K562 (cell line): ENCODE measurements at regions not wholly inside any gene's neighbourhood (a gene's known extent, or its start where the extent isn't known, plus 50 kb on each side); places are given as distances from the start of the nearest gene placed in this dataset.

Experiments
- ATAC-seq: fragments of 200-7000 bp; cut with Tn5 transposase; 3 replicates; pipeline ENCODE4 v1.9.1; 2020; ENCODE audit warnings: moderate library complexity
- BruUV-seq: library from RNA; stranded (reverse); fragments of 400-500 nt; replicated peaks from 2 replicates; lab custom pipeline; 2021; lab: Mats Ljungman, UMichigan
- CTCF ChIA-PET: fragments of 300-600 bp; formaldehyde crosslinking; extraction: SDS; loops from one replicate; lab custom pipeline; 2021; ENCODE audit warnings: low intra/inter-chr PET ratio; lab: Yijun Ruan, JAX
- POLR2A ChIA-PET: fragments of 300-600, 350-650 bp; sonication (Branson Sonifier 250); formaldehyde crosslinking; extraction: SDS; loops from one replicate; lab custom pipeline; 2021; ENCODE audit warnings: antibody characterized with exemption, inconsistent platforms; lab: Yijun Ruan, JAX
- DNase-seq, 4 experiments: peaks; one replicate each; pipeline versions ENCODE4 v3.0.0 to v3.0.0-alpha.2; 2011 to 2018; ENCODE audit warnings: low spot score in 3 of 4, mixed read lengths in 3 of 4; ENCODE audit errors: extremely low read depth in 1 of 4
- FAIRE-seq: peaks from 2 replicates; lab custom pipeline; 2011; peaks lifted over from hg19 to GRCh38; lab: Jason Lieb, UNC
- H2AFZ ChIP-seq: 2 replicates; pipeline ENCODE4 v1.6.0; 2011; ENCODE audit warnings: low read depth, low read length, control low read depth, inconsistent platforms
- H3K27ac ChIP-seq: fragments of 200-600 bp; 3 replicates; pipeline ENCODE4 v1.8.0; 2011; ENCODE audit warnings: low read depth, mild to moderate bottlenecking, control low read depth, inconsistent platforms, low read length, moderate library complexity, mixed read lengths; ENCODE audit errors: extremely low read depth
- H3K27me3 ChIP-seq, 2 experiments: fragments of 300-600 bp in 1 of 2; 2 replicates in 1 of 2; 3 replicates in 1 of 2; pipeline versions ENCODE4 v1.6.0 to v1.8.0; 2011; ENCODE audit warnings: inconsistent platforms in 2 of 2, low read length in 2 of 2, mild to moderate bottlenecking in 1 of 2, mixed read lengths in 1 of 2, moderate library complexity in 1 of 2; ENCODE audit not compliant: control insufficient read depth in 2 of 2, insufficient read depth in 2 of 2
- H3K36me3 ChIP-seq: fragments of 300-600 bp; 3 replicates; pipeline ENCODE4 v1.8.0; 2011; ENCODE audit warnings: mild to moderate bottlenecking, low read length, inconsistent platforms; ENCODE audit not compliant: control insufficient read depth, insufficient read depth
- H3K4me1 ChIP-seq, 2 experiments: fragments of 200-600 bp in 1 of 2; replicated peaks in 1 of 2; 2 replicates in 1 of 2; 3 replicates in 1 of 2; pipeline versions ENCODE4 v1.5.1 to v1.8.0; 2011; ENCODE audit warnings: inconsistent platforms in 2 of 2, low read length in 2 of 2, mild to moderate bottlenecking in 1 of 2, mixed read lengths in 1 of 2, moderate library complexity in 1 of 2; ENCODE audit not compliant: control insufficient read depth in 2 of 2, insufficient read depth in 2 of 2
- H3K4me2 ChIP-seq: 2 replicates; pipeline ENCODE4 v1.6.1; 2011; ENCODE audit warnings: low read length, control low read depth, inconsistent platforms, mixed read lengths; ENCODE audit not compliant: insufficient read depth
- H3K4me3 ChIP-seq: fragments of 200-600 bp; sonication (generic), shearing (Covaris generic); 2 replicates; pipeline ENCODE4 v1.5.1; 2016; ENCODE audit warnings: control low read depth, inconsistent platforms
- H3K79me2 ChIP-seq: fragments of 200-600 bp; 3 replicates; pipeline ENCODE4 v1.8.0; 2011; ENCODE audit warnings: low read length, inconsistent platforms; ENCODE audit not compliant: control insufficient read depth, insufficient read depth
- H3K9ac ChIP-seq, 2 experiments: 2 replicates each; pipeline versions ENCODE4 v1.6.0 to v1.6.1; 2011; ENCODE audit warnings: low read depth in 2 of 2, low read length in 2 of 2, control low read depth in 1 of 2, inconsistent platforms in 1 of 2, mild to moderate bottlenecking in 1 of 2, mixed read lengths in 1 of 2; ENCODE audit not compliant: insufficient read depth in 1 of 2
- H3K9me1 ChIP-seq: one replicate; pipeline ENCODE4 v1.6.0; 2011; ENCODE audit warnings: inconsistent platforms, mild to moderate bottlenecking, low read length, moderate library complexity; ENCODE audit not compliant: control insufficient read depth, insufficient read depth
- H3K9me3 ChIP-seq: replicated peaks from 2 replicates; pipeline ENCODE4 v1.5.1; 2011; ENCODE audit warnings: low read depth, low read length, inconsistent platforms; ENCODE audit not compliant: control insufficient read depth, insufficient read depth
- H4K20me1 ChIP-seq: replicated peaks from 2 replicates; pipeline ENCODE4 v1.6.1; 2011; ENCODE audit warnings: low read length, inconsistent platforms, mixed read lengths; ENCODE audit not compliant: control insufficient read depth, insufficient read depth
- BCL6 ChIP-seq: fragments of 250-450 bp; sonication (Bioruptor Pico); IDR thresholded peaks from 2 replicates; pipeline ENCODE4 v1.4.0; 2020
- CCNT2 ChIP-seq: IDR thresholded peaks from 2 replicates; pipeline ENCODE4 v1.6.1; 2011; ENCODE audit warnings: borderline replicate concordance, low read depth, mild to moderate bottlenecking, moderate library complexity, mixed read lengths, low read length; ENCODE audit not compliant: insufficient read length; ENCODE audit errors: extremely low read depth
- CXXC5 ChIP-seq: fragments of 250-450 bp; sonication (Bioruptor Pico); IDR thresholded peaks from 2 replicates; pipeline ENCODE4 v1.8.0; 2022; ENCODE audit warnings: inconsistent platforms, mild to moderate bottlenecking, moderate library complexity
- DPF2 ChIP-seq: fragments of 450-650 bp; IDR thresholded peaks from 2 replicates; pipeline ENCODE4 v1.6.1; 2016
- E2F1 ChIP-seq: sonication (generic); formaldehyde crosslinking; IDR thresholded peaks from 2 replicates; pipeline ENCODE4 v1.8.1; 2023; ENCODE audit warnings: mild to moderate bottlenecking, missing genetic modification reagents, moderate library complexity
- ELF4 ChIP-seq: fragments of 450-650 bp; formaldehyde crosslinking; IDR thresholded peaks from 2 replicates; pipeline ENCODE4 v1.4.0; 2022; ENCODE audit warnings: missing genetic modification characterization
- EP400 ChIP-seq: fragments of 450-650 bp; IDR thresholded peaks from 2 replicates; pipeline ENCODE4 v1.6.1; 2017; ENCODE audit warnings: antibody characterized with exemption, mild to moderate bottlenecking, moderate library complexity
- ESRRB ChIP-seq: fragments of 250-450 bp; sonication (Bioruptor Pico); IDR thresholded peaks from 2 replicates; pipeline ENCODE4 v1.5.0; 2020; ENCODE audit warnings: mild to moderate bottlenecking, moderate library complexity, borderline replicate concordance
- MECOM ChIP-seq: fragments of 250-450 bp; sonication (Bioruptor Pico); IDR thresholded peaks from 2 replicates; pipeline ENCODE4 v1.8.0; 2022; ENCODE audit warnings: inconsistent platforms
- MYC ChIP-seq, 2 experiments: fragments of 250-450 bp in 1 of 2; sonication (Bioruptor Pico) in 1 of 2; IDR thresholded peaks; 2 replicates each; pipeline versions ENCODE4 v1.5.1 to v1.6.1; 2012 to 2021; ENCODE audit warnings: low read depth in 2 of 2, borderline replicate concordance in 1 of 2, improper control_type of control experiment in 1 of 2, low read length in 1 of 2, mild to moderate bottlenecking in 1 of 2, moderate library complexity in 1 of 2
- PTTG1 ChIP-seq: fragments of 450-650 bp; IDR thresholded peaks from 2 replicates; pipeline ENCODE4 v1.6.1; 2016; ENCODE audit warnings: low read depth, mild to moderate bottlenecking, missing genetic modification characterization, missing compliant biosample characterization
- RNF2 ChIP-seq: sonication (generic); IDR thresholded peaks from 2 replicates; pipeline ENCODE4 v1.6.1; 2016
- TRIM28 ChIP-seq: fragments of 450-650 bp; IDR thresholded peaks from 2 replicates; pipeline ENCODE4 v1.6.1; 2017
- ZBTB17 ChIP-seq: fragments of 450-650 bp; formaldehyde crosslinking; IDR thresholded peaks from 2 replicates; pipeline ENCODE4 v1.4.0; 2020; ENCODE audit warnings: mild to moderate bottlenecking
- ZNF408 ChIP-seq: fragments of 250-450 bp; sonication (Bioruptor Pico); IDR thresholded peaks from 2 replicates; pipeline ENCODE4 v1.4.0; 2020; ENCODE audit warnings: low read depth, mild to moderate bottlenecking, moderate library complexity
- ZNF644 ChIP-seq: fragments of 200-800 bp; sonication (Bioruptor generic); IDR thresholded peaks from 2 replicates; pipeline ENCODE4 v1.6.1; 2016; ENCODE audit warnings: low read depth, missing genetic modification characterization, missing compliant biosample characterization
- WGBS: fragments of 100-300 bp; shearing (Covaris generic); methylation state at CpG from one replicate; pipeline ENCODE4 v1.1.6; 2016; ENCODE audit warnings: low coverage, mixed read lengths; ENCODE audit not compliant: insufficient coverage; ENCODE audit errors: missing lambda C conversion rate; 5-methylcytosine and 5-hydroxymethylcytosine counted together
- in situ Hi-C: fragments of 300-500 bp; cut with MboI; formaldehyde crosslinking; loops from 4 replicates; pipeline ENCODE4 v1.15.0; 2018; ENCODE audit warnings: inconsistent platforms, mixed read lengths
- intact Hi-C: fragments of 100-400 bp; cut with micrococcal nuclease; formaldehyde crosslinking; loops from 2 replicates; pipeline ENCODE4 v1.14.2; 2022

- TF ChIP-seq EP400 (no peak), RNF2 (no peak), MYC (IDR thresholded peaks at IDR 0.05; ENCODE audit: low read depth, low read length) (no peak), MYC (CRISPR knock-in tag; IDR thresholded peaks at IDR 0.05; ENCODE audit: borderline replicate concordance, low read depth) (no peak), TRIM28 (no peak), PTTG1 (tag) (no peak), ELF4 (no peak)
- H3K36me3 ChIP-seq = no peaks in the 10 kb centered on the region
- POLR2A ChIA-PET = no interaction called here
- H3K79me2 ChIP-seq = no peaks in the 10 kb centered on the region
- H3K27me3 ChIP-seq = no peaks in the 10 kb centered on the region
- H3K9me1 ChIP-seq = no peaks in the 10 kb centered on the region
- in situ Hi-C loops = no loop called here
- no peaks in the 10 kb centered on the region for H3K4me1 ChIP-seq
- no peaks in the 10 kb centered on the region for H4K20me1 ChIP-seq
- ATAC-seq (no peak), DNase-seq (no peak), FAIRE-seq (no peak)
- no peaks in the 10 kb centered on the region for H3K9me3 ChIP-seq
- intact Hi-C loops = no loop called here
- H3K27ac ChIP-seq = no peak overlapping the region
- H3K9ac ChIP-seq = no peak overlapping the region
- no TSS peak for BruUV-seq
- 0% methylated on average over 3 of the region's 4 CpGs for WGBS
- CTCF ChIA-PET = no interaction called here
- no peak overlapping the region for H3K4me2 ChIP-seq
- H2AFZ ChIP-seq = no peak overlapping the region
- no peak overlapping the region for H3K4me3 ChIP-seq
Measured at GRCh38 chr13:61146158-61146557, 269.5 kb downstream of the PCDH20 start.

GRCh38 chr13:61144834-61145593 lies 270.6 kb downstream of the PCDH20 start:
- FAIRE-seq = no peak
- intact Hi-C loops = no loop called here
- Histone ChIP-seq H3K9me1 (no peaks in the 10 kb centered on the region), H3K36me3 (no peaks in the 10 kb centered on the region), H3K27me3 (no peaks in the 10 kb centered on the region), H4K20me1 (no peaks in the 10 kb centered on the region), H3K79me2 (no peaks in the 10 kb centered on the region), H3K9ac (no peak overlapping the region), H3K4me1 (no peaks in the 10 kb centered on the region), H3K9me3 (no peaks in the 10 kb centered on the region), H3K4me3 (no peak overlapping the region), H2AFZ (no peak overlapping the region), H3K27ac (no peak overlapping the region), H3K4me2 (no peak overlapping the region)
- CTCF ChIA-PET = no interaction called here
- DNase-seq = no peak
- BruUV-seq = no TSS peak
- 0% methylated on average over 1 of the region's 2 CpGs for WGBS
- in situ Hi-C loops = no loop called here
- ATAC-seq = no peak
- POLR2A ChIA-PET = no interaction called here
- TF ChIP-seq ZNF644 (tag) = no peak
- TF ChIP-seq BCL6 = no peak
- TF ChIP-seq E2F1 = no peak
- TF ChIP-seq ZNF408 (CRISPR knock-in tag) = no peak
- no peak for TF ChIP-seq DPF2
- no peak for TF ChIP-seq MECOM
- no peak for TF ChIP-seq ZBTB17 (CRISPR knock-in tag)
- no peak for TF ChIP-seq CXXC5
- no peak for TF ChIP-seq CCNT2
- no peak for TF ChIP-seq ESRRB (CRISPR knock-in tag)
